Panc1 (cell line): ENCODE measurements at regions not wholly inside any gene's neighbourhood (a gene's known extent, or its start where the extent isn't known, plus 50 kb on each side); places are given as distances from the start of the nearest gene placed in this dataset.

ENCODE experiments used
- ATAC-seq: fragments of 200-7000 bp; cut with Tn5 transposase; 2 replicates; pipeline ENCODE4 v1.9.1; 2020; ENCODE audit warnings: mild to moderate bottlenecking, moderate library complexity
- BruUV-seq: library from RNA; stranded (reverse); fragments of 400-500 nt; replicated peaks from 2 replicates; lab custom pipeline; 2021; lab: Mats Ljungman, UMichigan
- CTCF ChIA-PET: fragments of 300-600 bp; sonication (Branson Sonifier 250); formaldehyde crosslinking; loops from one replicate; lab custom pipeline; 2022; ENCODE audit warnings: antibody characterized with exemption; lab: Charles Lee
- POLR2A ChIA-PET: fragments of 300-600 bp; sonication (Branson Sonifier 250); formaldehyde crosslinking; loops from one replicate; lab custom pipeline; 2022; ENCODE audit warnings: antibody characterized with exemption; lab: Charles Lee
- DNase-seq: peaks from one replicate; pipeline ENCODE4 v3.0.0-alpha.2; 2010; ENCODE audit warnings: low read depth, low spot score
- H3K27ac ChIP-seq: 2 replicates; pipeline ENCODE4 v1.5.1; 2011; ENCODE audit warnings: mild to moderate bottlenecking, low read length, inconsistent platforms
- H3K27me3 ChIP-seq: fragments of 200-500 bp; sonication (Bioruptor generic); 2 replicates; pipeline ENCODE4 v1.6.0; 2014; ENCODE audit warnings: low read length, inconsistent platforms; ENCODE audit not compliant: control insufficient read depth, insufficient read depth
- H3K36me3 ChIP-seq: fragments of 200-500 bp; sonication (Bioruptor generic); 2 replicates; pipeline ENCODE4 v1.5.1; 2014; ENCODE audit warnings: inconsistent platforms, mild to moderate bottlenecking, low read length, moderate library complexity; ENCODE audit not compliant: control insufficient read depth, insufficient read depth
- H3K4me1 ChIP-seq: 2 replicates; pipeline ENCODE4 v1.5.1; 2011; ENCODE audit warnings: inconsistent platforms, mild to moderate bottlenecking, low read length, moderate library complexity; ENCODE audit not compliant: control insufficient read depth, insufficient read depth
- H3K4me3 ChIP-seq, 2 experiments: 2 replicates each; pipeline ENCODE4 v1.5.1; 2011 to 2012; ENCODE audit warnings: low read depth in 2 of 2, low read length in 2 of 2, mild to moderate bottlenecking in 2 of 2, inconsistent platforms in 1 of 2, moderate library complexity in 1 of 2
- H3K9me3 ChIP-seq: fragments of 200-500 bp; sonication (Bioruptor generic); 2 replicates; pipeline ENCODE4 v1.5.1; 2014; ENCODE audit warnings: low read depth, mild to moderate bottlenecking, inconsistent platforms, low read length, moderate library complexity; ENCODE audit not compliant: control insufficient read depth, insufficient read depth
- CTCF ChIP-seq: fragments of 450-650 bp; IDR thresholded peaks from 2 replicates; pipeline ENCODE4 v1.5.1; 2017; ENCODE audit warnings: mild to moderate bottlenecking
- POLR2AphosphoS5 ChIP-seq: IDR thresholded peaks from 2 replicates; pipeline ENCODE4 v1.6.1; 2012; ENCODE audit warnings: mild to moderate bottlenecking, low read depth, low read length, moderate library complexity
- SIN3A ChIP-seq: IDR thresholded peaks from 2 replicates; pipeline ENCODE4 v1.6.1; 2012; ENCODE audit warnings: low read depth, mild to moderate bottlenecking, low read length, moderate library complexity, borderline replicate concordance; ENCODE audit not compliant: insufficient read depth
- TCF7L2 ChIP-seq: IDR thresholded peaks from 2 replicates; pipeline ENCODE4 v1.6.1; 2011; ENCODE audit warnings: mild to moderate bottlenecking, low read depth, low read length, inconsistent platforms
- in situ Hi-C: cut with HindIII; loops from 2 replicates; pipeline ENCODE4 v1.10.0; 2016; ENCODE audit warnings: low sequenced_read_pairs, low pct_unique_long_range_greater_than_20kb
- intact Hi-C: fragments of 100-400 bp; cut with micrococcal nuclease; formaldehyde crosslinking; loops from one replicate; pipeline ENCODE4 v1.10.0; 2022; ENCODE audit not compliant: unreplicated experiment
- TF ChIP-seq, protein P1 (sequence below), 2 experiments: IDR thresholded peaks; 2 replicates each; pipeline ENCODE4 v1.6.1; 2011 to 2012; ENCODE audit warnings: low read depth in 2 of 2, control low read depth in 1 of 2, low read length in 1 of 2, mild to moderate bottlenecking in 1 of 2, moderate library complexity in 1 of 2; ENCODE audit not compliant: insufficient read depth in 1 of 2

DNA sequence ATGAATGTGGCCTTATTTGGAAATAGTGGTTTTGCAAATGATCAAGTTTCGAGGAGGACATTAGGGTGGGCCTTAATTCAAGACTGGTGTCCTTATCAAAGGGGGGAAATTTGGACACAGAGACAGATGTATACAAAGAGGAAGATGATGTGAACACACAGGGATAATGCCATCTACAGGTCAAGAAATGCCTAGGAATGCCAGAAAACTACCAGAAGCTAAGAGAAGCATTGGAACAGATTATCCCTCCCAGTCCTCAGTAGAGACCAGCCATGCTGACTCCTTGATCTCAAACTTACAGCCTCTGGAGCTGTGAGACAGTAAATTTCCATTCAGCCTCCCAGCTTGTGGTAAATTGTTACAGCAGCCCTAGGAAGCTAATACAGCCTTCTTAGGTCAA lies 151.4 kb downstream of the PTGER3 start:
- ATAC-seq (no peak), DNase-seq (no peak)
- no peaks in the 10 kb centered on the region for H3K4me1 ChIP-seq
- H3K9me3 ChIP-seq, result no peaks in the 10 kb centered on the region
- H3K36me3 ChIP-seq, result no peaks in the 10 kb centered on the region
- ChIA-PET CTCF (no interaction called here), POLR2A (no interaction called here)
- intact Hi-C loops, result no loop called here
- in situ Hi-C loops, result no loop called here
- H3K27ac ChIP-seq, result no peak overlapping the region
- no peaks in the 10 kb centered on the region for H3K27me3 ChIP-seq
- no peak overlapping the region for H3K4me3 ChIP-seq
- BruUV-seq, result no TSS peak
- TF ChIP-seq CTCF (peak; percentile 30; the same call in 1 of the 2 replicates), TCF7L2 (no peak)

DNA sequence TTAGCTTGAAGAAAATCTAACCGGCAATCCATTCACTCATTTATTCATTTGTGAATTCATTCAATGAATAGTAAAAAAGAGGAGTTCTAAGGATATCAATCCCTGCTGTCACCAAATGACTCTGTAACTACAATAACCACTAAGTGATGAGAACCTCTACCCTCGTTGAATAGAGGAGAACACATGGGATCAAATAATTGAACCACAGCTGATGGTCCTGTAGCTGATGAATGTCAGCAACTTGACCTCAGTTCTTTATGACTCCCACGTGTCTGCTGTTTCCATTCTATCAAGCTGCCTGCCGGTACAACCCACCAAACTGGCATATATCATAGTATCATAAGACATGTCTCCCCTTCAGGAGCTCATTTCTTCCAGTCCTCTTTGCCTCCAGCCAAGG lies 150.3 kb downstream of the PTGER3 start:
- ChIA-PET POLR2A (no interaction called here), CTCF (no interaction called here)
- no peaks in the 10 kb centered on the region for H3K27me3 ChIP-seq
- intact Hi-C loops, result no loop called here
- DNase-seq, result no peak
- TF ChIP-seq, protein P1, sequence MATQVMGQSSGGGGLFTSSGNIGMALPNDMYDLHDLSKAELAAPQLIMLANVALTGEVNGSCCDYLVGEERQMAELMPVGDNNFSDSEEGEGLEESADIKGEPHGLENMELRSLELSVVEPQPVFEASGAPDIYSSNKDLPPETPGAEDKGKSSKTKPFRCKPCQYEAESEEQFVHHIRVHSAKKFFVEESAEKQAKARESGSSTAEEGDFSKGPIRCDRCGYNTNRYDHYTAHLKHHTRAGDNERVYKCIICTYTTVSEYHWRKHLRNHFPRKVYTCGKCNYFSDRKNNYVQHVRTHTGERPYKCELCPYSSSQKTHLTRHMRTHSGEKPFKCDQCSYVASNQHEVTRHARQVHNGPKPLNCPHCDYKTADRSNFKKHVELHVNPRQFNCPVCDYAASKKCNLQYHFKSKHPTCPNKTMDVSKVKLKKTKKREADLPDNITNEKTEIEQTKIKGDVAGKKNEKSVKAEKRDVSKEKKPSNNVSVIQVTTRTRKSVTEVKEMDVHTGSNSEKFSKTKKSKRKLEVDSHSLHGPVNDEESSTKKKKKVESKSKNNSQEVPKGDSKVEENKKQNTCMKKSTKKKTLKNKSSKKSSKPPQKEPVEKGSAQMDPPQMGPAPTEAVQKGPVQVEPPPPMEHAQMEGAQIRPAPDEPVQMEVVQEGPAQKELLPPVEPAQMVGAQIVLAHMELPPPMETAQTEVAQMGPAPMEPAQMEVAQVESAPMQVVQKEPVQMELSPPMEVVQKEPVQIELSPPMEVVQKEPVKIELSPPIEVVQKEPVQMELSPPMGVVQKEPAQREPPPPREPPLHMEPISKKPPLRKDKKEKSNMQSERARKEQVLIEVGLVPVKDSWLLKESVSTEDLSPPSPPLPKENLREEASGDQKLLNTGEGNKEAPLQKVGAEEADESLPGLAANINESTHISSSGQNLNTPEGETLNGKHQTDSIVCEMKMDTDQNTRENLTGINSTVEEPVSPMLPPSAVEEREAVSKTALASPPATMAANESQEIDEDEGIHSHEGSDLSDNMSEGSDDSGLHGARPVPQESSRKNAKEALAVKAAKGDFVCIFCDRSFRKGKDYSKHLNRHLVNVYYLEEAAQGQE (IDR thresholded peaks at IDR 0.05; ENCODE audit: insufficient read depth in 1 of 2, low read depth in 2 of 2, low read length in 1 of 2), result no peak
- TF ChIP-seq TCF7L2, result no peak
- TF ChIP-seq SIN3A, result no peak
- TF ChIP-seq POLR2AphosphoS5, result no peak
- TF ChIP-seq CTCF, result no peak
- BruUV-seq, result no TSS peak
- no peaks in the 10 kb centered on the region for H3K36me3 ChIP-seq
- no peak overlapping the region for H3K27ac ChIP-seq
- H3K9me3 ChIP-seq, result no peaks in the 10 kb centered on the region
- ATAC-seq, result no peak
- H3K4me3 ChIP-seq, result no peak overlapping the region
- H3K4me1 ChIP-seq, result no peaks in the 10 kb centered on the region
- in situ Hi-C loops, result no loop called here

DNA sequence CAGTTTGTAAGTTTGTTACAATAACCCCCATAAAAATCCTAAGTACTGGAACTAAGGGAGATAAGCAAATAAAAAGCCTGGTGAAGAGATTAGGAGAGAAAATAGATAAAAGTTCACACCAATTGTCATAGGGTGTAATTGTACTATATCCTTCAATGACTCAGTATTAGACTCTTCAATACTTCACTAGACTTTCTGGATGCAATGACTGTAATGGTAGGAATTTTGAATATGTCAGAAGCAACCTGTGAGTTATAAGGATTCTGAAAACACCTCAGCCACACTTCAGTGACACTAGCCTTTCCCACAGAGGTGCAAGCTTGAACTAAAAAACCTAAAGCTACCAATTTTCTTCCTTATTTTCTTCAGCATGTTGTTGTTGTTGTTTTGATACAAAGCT lies 147.9 kb downstream of the PTGER3 start:
- H3K4me3 ChIP-seq, result no peak overlapping the region

More for the DNA sequence above, 147.9 kb downstream of the PTGER3 start:
- H3K36me3 ChIP-seq, result no peaks in the 10 kb centered on the region
- TF ChIP-seq SIN3A, result no peak
- H3K4me1 ChIP-seq, result no peaks in the 10 kb centered on the region
- DNase-seq (no peak), ATAC-seq (no peak)
- CTCF ChIA-PET, result no interaction called here
- H3K27ac ChIP-seq, result no peak overlapping the region
- POLR2A ChIA-PET, result no interaction called here
- intact Hi-C loops (no loop called here), in situ Hi-C loops (no loop called here)
- no peaks in the 10 kb centered on the region for H3K27me3 ChIP-seq
- no peaks in the 10 kb centered on the region for H3K9me3 ChIP-seq
- BruUV-seq, result no TSS peak
